ENCODE measurements at regions not wholly inside any gene's neighbourhood (a gene's known extent, or its start where the extent isn't known, plus 50 kb on each side); places are given as distances from the start of the nearest gene placed in this dataset.
A peak's percentile ranks its signal among the peaks of the same experiment; 100 is the strongest.

GRCh38 chr2:128469875-128470274, 151.2 kb upstream of the HS6ST1 start:
- Histone ChIP-seq H2AFZ (replicated peaks) (no peak overlapping the region), H3F3A (ENCODE audit: low read depth) (no peaks in the 10 kb centered on the region), H3K27me3 (no peaks in the 10 kb centered on the region), H3K9me3 (ENCODE audit: low read depth) (peaks cover 3% of the 10 kb centered on the region), H3K4me2 (no peak overlapping the region), H3K4me1 (no peaks in the 10 kb centered on the region), H4K20me1 (ENCODE audit: low read depth) (no peaks in the 10 kb centered on the region), H3K9ac (no peak overlapping the region), H3K4me3 (no peak overlapping the region), H3K27ac (no peak overlapping the region), H3K79me2 (ENCODE audit: low read depth) (no peaks in the 10 kb centered on the region), H3K36me3 (no peaks in the 10 kb centered on the region)
- H3K4me1 Mint-ChIP-seq, result peaks cover 7% of the 10 kb centered on the region
- no peak overlapping the region for H3K4me3 Mint-ChIP-seq
- DNase-seq (ENCODE audit: low spot score), result no peak
- H3K9me3 Mint-ChIP-seq, result peaks cover 39% of the 10 kb centered on the region
- no peak overlapping the region for H3K27ac Mint-ChIP-seq
- TF ChIP-seq EZH2phosphoT487 (IDR thresholded peaks at IDR 0.05) (no peak), EZH2 (IDR thresholded peaks at IDR 0.05) (no peak), CTCF (IDR thresholded peaks at IDR 0.05) (no peak)
- peaks cover 18% of the 10 kb centered on the region for H3K27me3 Mint-ChIP-seq (ENCODE audit: insufficient read depth, low read depth)
- peaks cover 12% of the 10 kb centered on the region for H3K36me3 Mint-ChIP-seq

GRCh38 chr2:128472789-128473174, 154.1 kb upstream of the HS6ST1 start:
- no peaks in the 10 kb centered on the region for H3F3A ChIP-seq (ENCODE audit: low read depth)
- H3K9ac ChIP-seq, result no peak overlapping the region
- no peaks in the 10 kb centered on the region for H3K79me2 ChIP-seq (ENCODE audit: low read depth)
- peak overlapping the region; percentile 50 for H3K27ac Mint-ChIP-seq
- no peak for TF ChIP-seq EZH2 (IDR thresholded peaks at IDR 0.05)
- TF ChIP-seq CTCF (IDR thresholded peaks at IDR 0.05), result no peak
- TF ChIP-seq EZH2phosphoT487 (IDR thresholded peaks at IDR 0.05), result no peak
- no peak overlapping the region for H3K4me2 ChIP-seq
- peaks cover 12% of the 10 kb centered on the region for H3K36me3 Mint-ChIP-seq
- no peak overlapping the region for H3K27ac ChIP-seq
- peak; percentile 0 for DNase-seq (ENCODE audit: low spot score)
- peaks cover 18% of the 10 kb centered on the region for H3K27me3 Mint-ChIP-seq (ENCODE audit: insufficient read depth, low read depth)
- no peaks in the 10 kb centered on the region for H3K27me3 ChIP-seq
- no peaks in the 10 kb centered on the region for H4K20me1 ChIP-seq (ENCODE audit: low read depth)
- no peak overlapping the region for H3K4me3 ChIP-seq
- H3K4me3 Mint-ChIP-seq, result no peak overlapping the region
- peaks cover 7% of the 10 kb centered on the region for H3K4me1 Mint-ChIP-seq
- peaks cover 37% of the 10 kb centered on the region for H3K9me3 Mint-ChIP-seq
- no peaks in the 10 kb centered on the region for H3K36me3 ChIP-seq
- peaks cover 3% of the 10 kb centered on the region for H3K9me3 ChIP-seq (ENCODE audit: low read depth)
- no peaks in the 10 kb centered on the region for H3K4me1 ChIP-seq
- no peak overlapping the region for H2AFZ ChIP-seq (replicated peaks)

GRCh38 chr2:128473175-128474035, 154.7 kb upstream of the HS6ST1 start:
- no peak overlapping the region for H3K27ac ChIP-seq
- peaks cover 3% of the 10 kb centered on the region for H3K9me3 ChIP-seq (ENCODE audit: low read depth)
- H3K4me3 ChIP-seq, result no peak overlapping the region
- no peaks in the 10 kb centered on the region for H3K79me2 ChIP-seq (ENCODE audit: low read depth)
- H4K20me1 ChIP-seq (ENCODE audit: low read depth), result no peaks in the 10 kb centered on the region
- Mint-ChIP-seq H3K27ac (peak overlapping the region; percentile 93), H3K4me3 (no peak overlapping the region), H3K4me1 (peaks cover 7% of the 10 kb centered on the region), H3K36me3 (peaks cover 11% of the 10 kb centered on the region), H3K27me3 (ENCODE audit: insufficient read depth, low read depth) (peaks cover 18% of the 10 kb centered on the region), H3K9me3 (peaks cover 32% of the 10 kb centered on the region)
- H2AFZ ChIP-seq (replicated peaks), result peak overlapping the region; percentile 50
- H3F3A ChIP-seq (ENCODE audit: low read depth), result no peaks in the 10 kb centered on the region
- DNase-seq (ENCODE audit: low spot score), result peak; percentile 7
- no peak overlapping the region for H3K4me2 ChIP-seq
- no peaks in the 10 kb centered on the region for H3K36me3 ChIP-seq
- no peaks in the 10 kb centered on the region for H3K4me1 ChIP-seq
- TF ChIP-seq CTCF (IDR thresholded peaks at IDR 0.05) (no peak), EZH2 (IDR thresholded peaks at IDR 0.05) (no peak), EZH2phosphoT487 (IDR thresholded peaks at IDR 0.05) (no peak)
- H3K27me3 ChIP-seq, result no peaks in the 10 kb centered on the region
- no peak overlapping the region for H3K9ac ChIP-seq

All from neural progenitor cell (in vitro differentiated cells).